ENCODE measurements at regions not wholly inside any gene's neighbourhood (a gene's known extent, or its start where the extent isn't known, plus 50 kb on each side); places are given as distances from the start of the nearest gene placed in this dataset.
"Not testable (repeated sequence)": the region's sequence is repeated elsewhere in the genome, so short reads cannot be mapped to it uniquely, and the experiment has no call there.

DNA sequence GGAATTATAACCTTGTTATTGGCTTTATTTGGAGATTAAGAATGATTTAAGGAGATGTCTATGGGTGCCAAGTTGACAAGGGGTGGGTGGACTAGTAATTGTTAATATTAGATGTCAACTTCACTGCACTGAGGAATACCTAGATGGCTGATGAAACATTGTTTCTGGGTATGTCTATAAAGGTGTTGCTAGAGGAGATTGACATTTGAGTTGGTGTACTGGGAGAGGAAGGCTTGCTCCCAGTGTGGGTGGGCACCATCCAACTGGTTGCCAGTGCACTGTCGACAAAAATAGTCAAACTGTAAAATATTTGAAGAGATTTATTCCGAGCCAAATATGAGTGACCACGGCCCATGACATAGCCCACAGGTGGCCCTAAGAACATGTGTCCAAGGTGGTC is 378.8 kb downstream of the NDFIP2 start:
- no peaks in the 10 kb centered on the region for H3K27me3 ChIP-seq (ENCODE audit: control insufficient read depth, insufficient read depth, low read length)
- no peaks in the 10 kb centered on the region for H3K36me3 ChIP-seq (ENCODE audit: insufficient read depth, low read length)
- no peak overlapping the region for H3K9ac ChIP-seq (ENCODE audit: low read depth, low read length)
- no peaks in the 10 kb centered on the region for H3K9me3 ChIP-seq (replicated peaks; ENCODE audit: low read length)
- no peak overlapping the region for H3K4me2 ChIP-seq (ENCODE audit: low read length)
- H3K4me3 ChIP-seq (ENCODE audit: low read length) = no peak overlapping the region
- H3K4me1 ChIP-seq (ENCODE audit: control insufficient read depth, insufficient read depth, low read length) = no peaks in the 10 kb centered on the region

DNA sequence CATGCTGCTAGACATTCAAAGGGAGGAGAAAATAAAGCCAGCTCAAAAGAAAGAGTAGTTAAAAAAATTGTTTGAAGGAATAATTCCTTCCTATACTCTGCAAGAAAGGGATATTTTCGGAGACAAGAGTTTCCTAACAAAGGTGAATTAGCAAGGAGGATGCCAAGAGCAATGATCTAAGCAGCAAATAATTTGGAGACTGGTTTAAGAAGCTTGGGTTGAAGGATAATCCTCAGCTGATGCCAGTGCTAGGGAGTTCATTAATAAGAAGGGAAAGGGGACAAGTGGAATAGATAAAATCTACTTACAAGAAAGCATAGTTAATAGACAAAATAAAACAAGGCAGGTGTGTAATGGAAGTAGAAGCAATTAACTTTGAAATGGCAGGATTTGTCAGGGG is 372.3 kb downstream of the NDFIP2 start:
- Histone ChIP-seq H3K4me1 (ENCODE audit: control insufficient read depth, insufficient read depth, low read length) (peaks cover 2% of the 10 kb centered on the region), H3K4me2 (ENCODE audit: low read length) (no peak overlapping the region), H3K36me3 (ENCODE audit: insufficient read depth, low read length) (no peaks in the 10 kb centered on the region), H3K9me3 (replicated peaks; ENCODE audit: low read length) (no peaks in the 10 kb centered on the region), H3K9ac (ENCODE audit: low read depth, low read length) (no peak overlapping the region), H3K27me3 (ENCODE audit: control insufficient read depth, insufficient read depth, low read length) (no peaks in the 10 kb centered on the region), H3K4me3 (ENCODE audit: low read length) (no peak overlapping the region)

DNA sequence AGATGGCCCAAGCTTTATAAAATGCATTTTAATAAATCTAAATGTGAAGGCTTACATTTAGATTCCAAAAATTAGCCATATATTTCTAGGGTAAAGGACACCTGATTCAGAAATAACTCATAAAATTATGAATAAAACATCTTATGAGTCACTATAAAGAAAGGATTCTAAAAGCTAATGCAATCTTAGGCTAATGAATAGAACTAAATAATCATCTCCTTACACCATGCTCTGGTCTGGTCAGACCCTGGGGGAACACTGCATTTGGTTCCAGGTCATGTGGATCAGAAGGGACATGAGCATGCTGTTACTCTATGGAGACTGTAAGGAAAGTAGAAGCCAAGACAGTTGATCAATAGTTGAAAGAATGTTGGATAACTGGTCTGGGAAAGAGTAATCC is 370.4 kb downstream of the NDFIP2 start:
- H3K36me3 ChIP-seq (ENCODE audit: insufficient read depth, low read length) = no peaks in the 10 kb centered on the region
- no peak overlapping the region for H3K9ac ChIP-seq (ENCODE audit: low read depth, low read length)
- H3K4me1 ChIP-seq (ENCODE audit: control insufficient read depth, insufficient read depth, low read length) = peaks cover 2% of the 10 kb centered on the region
- no peak overlapping the region for H3K4me3 ChIP-seq (ENCODE audit: low read length)
- H3K27me3 ChIP-seq (ENCODE audit: control insufficient read depth, insufficient read depth, low read length) = no peaks in the 10 kb centered on the region
- no peak overlapping the region for H3K4me2 ChIP-seq (ENCODE audit: low read length)
- no peaks in the 10 kb centered on the region for H3K9me3 ChIP-seq (replicated peaks; ENCODE audit: low read length)

DNA sequence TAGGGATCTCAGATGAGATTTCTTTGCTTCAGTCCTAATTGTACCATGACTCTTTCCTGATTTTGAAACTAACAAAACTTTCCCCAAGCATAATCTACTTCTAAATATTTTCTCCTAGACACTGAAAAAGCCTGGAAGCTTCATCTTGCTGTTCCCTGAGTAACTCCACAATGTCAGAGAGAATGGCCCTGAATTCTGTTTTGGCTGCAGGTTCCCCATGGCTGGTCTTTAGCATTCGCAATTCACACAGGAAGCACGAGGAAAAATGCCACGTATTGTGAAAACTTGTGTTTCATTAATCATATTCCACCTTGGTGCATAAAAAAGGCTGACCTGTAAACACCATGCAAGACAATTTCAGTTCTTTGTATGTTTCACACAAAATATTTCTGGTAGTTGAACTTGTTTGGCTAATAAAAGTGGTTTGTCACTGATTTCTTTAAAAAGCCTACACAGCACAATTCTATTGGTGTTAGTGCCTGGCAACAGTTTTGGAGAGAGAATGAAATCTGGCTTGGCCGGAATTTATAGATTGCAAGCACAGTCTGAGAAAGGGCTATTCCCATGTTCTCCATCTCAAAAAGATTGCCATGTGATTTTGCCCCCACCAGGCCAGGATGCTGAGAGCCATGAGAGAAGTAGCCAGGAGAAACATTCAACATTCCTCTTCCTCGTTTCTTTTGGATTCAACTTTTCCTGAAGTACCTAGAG is 367.1 kb downstream of the NDFIP2 start:
- H3K4me3 ChIP-seq (ENCODE audit: low read length) = no peak overlapping the region
- no peak overlapping the region for H3K4me2 ChIP-seq (ENCODE audit: low read length)
- no peak overlapping the region for H3K9ac ChIP-seq (ENCODE audit: low read depth, low read length)
- H3K27me3 ChIP-seq (ENCODE audit: control insufficient read depth, insufficient read depth, low read length) = no peaks in the 10 kb centered on the region
- peaks cover 2% of the 10 kb centered on the region for H3K4me1 ChIP-seq (ENCODE audit: control insufficient read depth, insufficient read depth, low read length)
- no peaks in the 10 kb centered on the region for H3K36me3 ChIP-seq (ENCODE audit: insufficient read depth, low read length)
- H3K9me3 ChIP-seq (replicated peaks; ENCODE audit: low read length) = no peaks in the 10 kb centered on the region

DNA sequence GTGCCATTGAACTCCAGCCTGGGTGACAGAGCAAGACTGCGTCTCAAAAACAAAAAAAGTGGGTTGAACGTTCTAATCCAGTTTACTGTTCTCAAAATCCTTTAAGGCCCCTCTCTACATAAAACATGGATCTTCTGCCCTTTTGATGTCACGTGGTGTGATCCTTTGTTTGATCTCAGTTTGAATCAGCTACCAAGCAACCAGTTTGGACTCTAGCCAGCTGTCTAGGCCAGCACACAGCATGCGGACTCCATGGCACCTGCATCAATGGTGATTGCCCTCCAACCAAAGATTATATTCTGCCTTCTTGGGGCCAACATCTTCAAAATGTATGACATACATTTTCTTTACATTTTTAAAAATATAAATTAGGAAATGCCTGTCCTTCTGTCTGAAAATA is 365.4 kb downstream of the NDFIP2 start:
- no peaks in the 10 kb centered on the region for H3K36me3 ChIP-seq (ENCODE audit: insufficient read depth, low read length)
- no peak overlapping the region for H3K4me2 ChIP-seq (ENCODE audit: low read length)
- H3K4me3 ChIP-seq (ENCODE audit: low read length) = no peak overlapping the region
- peaks cover under 1% of the 10 kb centered on the region for H3K4me1 ChIP-seq (ENCODE audit: control insufficient read depth, insufficient read depth, low read length)
- no peaks in the 10 kb centered on the region for H3K27me3 ChIP-seq (ENCODE audit: control insufficient read depth, insufficient read depth, low read length)
- H3K9me3 ChIP-seq (replicated peaks; ENCODE audit: low read length) = no peaks in the 10 kb centered on the region
- H3K9ac ChIP-seq (ENCODE audit: low read depth, low read length) = no peak overlapping the region

DNA sequence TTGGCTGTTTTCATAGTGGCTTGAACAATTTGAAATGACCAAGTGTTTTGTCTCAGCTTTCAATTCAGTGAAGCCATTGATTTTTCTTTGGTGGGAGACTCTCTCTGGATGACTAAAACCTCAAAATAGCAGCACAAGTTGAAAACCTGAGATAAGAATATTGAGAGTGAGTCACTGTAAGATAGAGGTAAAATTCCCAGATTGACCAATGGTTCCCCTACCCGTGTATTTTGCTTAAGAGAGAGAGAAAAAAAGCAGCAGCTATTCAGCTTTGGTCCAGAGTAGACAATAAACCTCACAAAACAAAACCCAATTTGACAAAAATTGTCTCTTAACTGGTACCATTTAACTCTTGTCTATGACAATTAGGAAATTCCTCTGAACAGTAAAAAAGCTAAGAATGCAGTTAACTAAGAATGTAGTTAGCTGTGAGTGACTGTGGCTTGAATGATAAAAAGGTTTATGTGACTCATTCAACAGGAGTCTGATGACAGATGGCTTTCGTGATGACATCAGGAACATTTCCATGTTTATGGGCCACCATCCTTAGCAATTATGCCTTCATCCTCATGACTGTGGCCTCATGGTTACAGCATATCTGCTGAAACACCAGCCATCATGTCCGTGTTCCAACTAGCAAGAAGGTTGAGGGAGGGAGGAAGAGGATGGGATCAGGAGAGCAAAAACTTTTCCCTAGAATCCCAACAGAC is 356.9 kb downstream of the NDFIP2 start:
- Histone ChIP-seq H3K9me3 (replicated peaks; ENCODE audit: low read length) (no peaks in the 10 kb centered on the region), H3K27me3 (ENCODE audit: control insufficient read depth, insufficient read depth, low read length) (no peaks in the 10 kb centered on the region), H3K36me3 (ENCODE audit: insufficient read depth, low read length) (no peaks in the 10 kb centered on the region), H3K4me1 (ENCODE audit: control insufficient read depth, insufficient read depth, low read length) (peaks cover 5% of the 10 kb centered on the region), H3K9ac (ENCODE audit: low read depth, low read length) (no peak overlapping the region), H3K4me2 (ENCODE audit: low read length) (no peak overlapping the region), H3K4me3 (ENCODE audit: low read length) (no peak overlapping the region)

DNA sequence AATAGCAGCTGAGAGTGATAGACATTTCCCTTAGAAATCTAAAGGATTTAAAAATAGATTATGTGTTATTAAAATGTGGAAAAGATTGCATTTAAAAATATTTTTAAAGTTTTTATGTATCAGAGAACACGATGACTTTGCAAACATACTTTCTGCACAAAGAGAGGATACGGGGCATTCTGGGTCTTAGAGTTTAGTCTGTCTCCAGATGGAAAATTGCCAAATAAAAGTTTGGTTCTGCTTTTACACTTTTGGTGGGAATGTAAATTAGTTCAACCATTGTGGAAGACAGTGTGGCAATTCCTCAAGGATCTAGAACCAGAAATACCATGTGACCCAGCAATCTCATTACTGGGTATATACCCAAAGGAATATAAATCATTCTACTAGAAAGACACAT is 355.2 kb downstream of the NDFIP2 start:
- H3K4me3 ChIP-seq (ENCODE audit: low read length); H3K4me1 ChIP-seq (ENCODE audit: control insufficient read depth, insufficient read depth, low read length); H3K27me3 ChIP-seq (ENCODE audit: control insufficient read depth, insufficient read depth, low read length); H3K36me3 ChIP-seq (ENCODE audit: insufficient read depth, low read length); H3K9ac ChIP-seq (ENCODE audit: low read depth, low read length); H3K9me3 ChIP-seq (replicated peaks; ENCODE audit: low read length); H3K4me2 ChIP-seq (ENCODE audit: low read length): not testable (repeated sequence)

DNA sequence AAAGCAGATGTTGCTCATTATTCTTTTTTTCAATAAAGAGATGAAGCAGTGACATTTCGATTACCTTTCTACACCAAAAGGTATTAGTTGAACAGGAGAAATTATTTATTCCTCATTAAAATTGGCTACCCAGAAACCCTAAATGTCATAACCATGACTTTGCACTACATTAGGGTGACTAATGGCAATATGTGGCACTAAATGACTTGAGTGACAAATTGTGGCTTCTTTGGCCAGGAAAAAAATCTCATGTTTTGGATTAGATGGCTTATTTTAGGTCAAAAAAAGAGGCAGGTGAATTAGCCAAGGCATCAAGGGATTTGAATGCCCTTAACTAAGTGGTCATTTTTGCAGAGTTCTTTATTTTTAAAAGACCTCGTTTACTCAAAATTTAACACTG is 353.9 kb downstream of the NDFIP2 start:
- Histone ChIP-seq H3K4me3 (ENCODE audit: low read length) (no peak overlapping the region), H3K36me3 (ENCODE audit: insufficient read depth, low read length) (no peaks in the 10 kb centered on the region), H3K9ac (ENCODE audit: low read depth, low read length) (no peak overlapping the region), H3K4me2 (ENCODE audit: low read length) (no peak overlapping the region), H3K4me1 (ENCODE audit: control insufficient read depth, insufficient read depth, low read length) (peaks cover 5% of the 10 kb centered on the region), H3K27me3 (ENCODE audit: control insufficient read depth, insufficient read depth, low read length) (no peaks in the 10 kb centered on the region), H3K9me3 (replicated peaks; ENCODE audit: low read length) (no peaks in the 10 kb centered on the region)

DNA sequence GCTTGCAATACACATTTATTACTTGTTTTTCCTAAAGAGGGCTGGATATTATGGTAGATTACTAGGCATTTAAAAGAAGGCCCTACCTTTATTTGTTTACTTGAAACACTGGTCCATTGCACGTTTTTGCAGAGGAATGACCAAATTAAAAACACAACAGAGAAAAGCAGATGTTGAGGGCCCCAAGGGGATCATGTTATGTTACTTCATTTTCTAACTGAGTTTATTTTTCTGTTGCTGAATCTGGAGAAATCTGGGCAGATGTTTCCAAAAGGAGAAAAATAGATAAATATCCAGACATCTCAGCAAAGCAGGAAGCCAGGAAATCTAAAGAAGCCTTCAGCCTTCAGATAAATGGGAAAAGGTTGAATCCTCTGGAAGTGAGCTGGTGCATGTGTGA is 353.0 kb downstream of the NDFIP2 start:
- H3K9ac ChIP-seq (ENCODE audit: low read depth, low read length) = no peak overlapping the region
- no peaks in the 10 kb centered on the region for H3K9me3 ChIP-seq (replicated peaks; ENCODE audit: low read length)
- no peak overlapping the region for H3K4me3 ChIP-seq (ENCODE audit: low read length)
- no peak overlapping the region for H3K4me2 ChIP-seq (ENCODE audit: low read length)
- H3K36me3 ChIP-seq (ENCODE audit: insufficient read depth, low read length) = no peaks in the 10 kb centered on the region
- peaks cover 5% of the 10 kb centered on the region for H3K4me1 ChIP-seq (ENCODE audit: control insufficient read depth, insufficient read depth, low read length)
- H3K27me3 ChIP-seq (ENCODE audit: control insufficient read depth, insufficient read depth, low read length) = no peaks in the 10 kb centered on the region

DNA sequence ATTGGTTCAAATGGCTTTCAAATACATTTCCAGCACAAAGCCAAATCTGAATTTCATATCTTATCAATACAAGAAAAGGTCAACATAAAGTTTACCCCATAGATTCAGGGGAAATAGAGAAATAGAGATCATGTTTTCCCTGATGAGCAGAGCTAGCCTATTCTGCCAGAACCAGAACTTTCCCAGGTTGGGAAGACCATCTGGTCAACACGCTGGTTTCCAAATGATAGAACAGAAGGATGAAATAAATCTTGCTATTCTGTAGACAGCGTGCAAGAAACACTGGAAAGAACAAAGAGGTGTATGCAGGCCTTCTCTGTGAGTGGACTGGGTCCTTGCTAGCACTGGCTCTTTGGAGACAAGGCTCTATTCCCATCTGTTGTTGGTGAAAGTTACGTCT is 350.6 kb downstream of the NDFIP2 start:
- Histone ChIP-seq H3K4me2 (ENCODE audit: low read length) (no peak overlapping the region), H3K27me3 (ENCODE audit: control insufficient read depth, insufficient read depth, low read length) (no peaks in the 10 kb centered on the region), H3K9ac (ENCODE audit: low read depth, low read length) (no peak overlapping the region), H3K4me1 (ENCODE audit: control insufficient read depth, insufficient read depth, low read length) (no peaks in the 10 kb centered on the region), H3K4me3 (ENCODE audit: low read length) (no peak overlapping the region), H3K36me3 (ENCODE audit: insufficient read depth, low read length) (no peaks in the 10 kb centered on the region), H3K9me3 (replicated peaks; ENCODE audit: low read length) (no peaks in the 10 kb centered on the region)

DNA sequence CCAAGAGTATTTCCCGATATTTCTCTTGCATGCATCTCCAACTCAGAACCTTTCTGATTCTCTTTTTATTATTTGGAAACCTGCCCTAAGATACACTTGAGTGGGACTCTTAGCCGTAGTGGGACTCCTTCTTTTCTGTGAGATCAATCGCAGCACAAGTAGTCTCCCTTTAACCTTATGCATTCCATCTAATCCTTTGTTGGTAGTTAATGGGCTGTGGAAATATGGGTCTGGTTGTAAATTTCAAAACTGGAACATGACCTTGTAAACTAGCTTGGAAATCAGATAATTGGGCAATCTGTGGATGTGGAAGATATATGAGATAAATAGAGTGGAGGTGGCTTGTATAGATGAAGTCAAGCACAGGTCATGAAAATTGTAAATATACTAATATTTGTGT is 350.0 kb downstream of the NDFIP2 start:
- Histone ChIP-seq H3K9me3 (replicated peaks; ENCODE audit: low read length) (no peaks in the 10 kb centered on the region), H3K27me3 (ENCODE audit: control insufficient read depth, insufficient read depth, low read length) (no peaks in the 10 kb centered on the region), H3K36me3 (ENCODE audit: insufficient read depth, low read length) (no peaks in the 10 kb centered on the region), H3K4me3 (ENCODE audit: low read length) (no peak overlapping the region), H3K4me2 (ENCODE audit: low read length) (no peak overlapping the region), H3K9ac (ENCODE audit: low read depth, low read length) (no peak overlapping the region), H3K4me1 (ENCODE audit: control insufficient read depth, insufficient read depth, low read length) (no peaks in the 10 kb centered on the region)

DNA sequence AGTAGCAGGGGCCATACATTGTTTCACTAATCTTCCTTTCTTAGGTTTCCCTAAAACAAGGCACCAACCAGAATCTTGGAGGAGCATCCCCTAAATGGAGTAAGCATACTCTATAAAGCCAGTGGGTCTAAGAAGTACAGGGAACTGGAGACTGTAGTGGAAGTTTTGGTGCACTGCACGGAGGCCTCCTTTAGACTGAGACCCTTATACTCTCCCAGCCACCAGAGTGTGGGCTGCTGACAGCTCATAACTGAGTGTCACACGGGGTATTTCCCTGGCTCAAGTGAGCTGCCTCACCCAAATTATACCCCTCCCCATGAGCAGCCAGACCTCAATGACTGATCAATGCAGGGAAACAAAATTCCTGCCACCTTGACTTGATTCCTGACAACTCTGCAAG is 349.5 kb downstream of the NDFIP2 start:
- H3K9me3 ChIP-seq (replicated peaks; ENCODE audit: low read length) = no peaks in the 10 kb centered on the region
- H3K4me1 ChIP-seq (ENCODE audit: control insufficient read depth, insufficient read depth, low read length) = no peaks in the 10 kb centered on the region
- no peaks in the 10 kb centered on the region for H3K27me3 ChIP-seq (ENCODE audit: control insufficient read depth, insufficient read depth, low read length)
- no peaks in the 10 kb centered on the region for H3K36me3 ChIP-seq (ENCODE audit: insufficient read depth, low read length)
- no peak overlapping the region for H3K9ac ChIP-seq (ENCODE audit: low read depth, low read length)
- no peak overlapping the region for H3K4me2 ChIP-seq (ENCODE audit: low read length)
- no peak overlapping the region for H3K4me3 ChIP-seq (ENCODE audit: low read length)
